ENCODE measurements at regions not wholly inside any gene's neighbourhood (a gene's known extent, or its start where the extent isn't known, plus 50 kb on each side); places are given as distances from the start of the nearest gene placed in this dataset.

DNA sequence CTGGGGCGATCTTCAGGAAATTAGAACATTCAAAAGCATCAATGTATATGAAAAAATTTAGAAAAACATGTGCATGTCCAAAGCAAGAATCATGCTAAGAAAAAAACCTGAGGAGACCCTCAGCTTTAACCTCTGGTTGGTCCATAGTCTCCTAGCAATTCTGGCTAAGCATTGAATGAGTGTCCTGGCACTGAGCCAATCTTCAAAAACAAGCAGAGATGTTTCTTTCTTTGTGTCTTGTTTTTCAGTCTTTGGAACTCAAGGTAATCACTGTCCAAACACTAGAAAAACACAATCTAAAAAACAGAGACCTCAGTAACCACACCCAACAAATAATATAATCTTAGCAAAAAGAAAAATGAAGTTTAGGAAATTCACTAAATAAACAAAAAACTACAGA lies 205.4 kb upstream of the CARD18 start:
- no peaks in the 10 kb centered on the region for H3K36me3 ChIP-seq
- intact Hi-C loops (cut with DNase I): no loop called here
- no peak overlapping the region for H3K27ac ChIP-seq
- DNase-seq: no peak
- TF ChIP-seq CTCF (IDR thresholded peaks at IDR 0.05) (no peak), POLR2A (IDR thresholded peaks at IDR 0.05) (no peak)
- H3K9me3 ChIP-seq: no peaks in the 10 kb centered on the region
- H3K27me3 ChIP-seq: no peaks in the 10 kb centered on the region
- H3K4me1 ChIP-seq: no peaks in the 10 kb centered on the region
- no peak overlapping the region for H3K4me3 ChIP-seq (replicated peaks in 1 of 3)
- WGBS, 2 donors: 90 to 91% methylated on average over 1 of the region's 1 CpG

- no peak for DNase-seq
- Histone ChIP-seq H3K27ac (no peak overlapping the region), H3K36me3 (no peaks in the 10 kb centered on the region), H3K27me3 (no peaks in the 10 kb centered on the region), H3K4me3 (replicated peaks in 1 of 3) (no peak overlapping the region), H3K4me1 (no peaks in the 10 kb centered on the region), H3K9me3 (no peaks in the 10 kb centered on the region)
- WGBS, 2 donors: 48 to 71% methylated on average over 9 to 10 of the region's 11 CpGs
- intact Hi-C loops (cut with DNase I): no loop called here
- no peak for TF ChIP-seq POLR2A (IDR thresholded peaks at IDR 0.05)
Measured at GRCh38 chr11:105334025-105334714, 194.6 kb upstream of the CARD18 start.

GRCh38 chr11:105333153-105333552 lies 193.6 kb upstream of the CARD18 start:
- no peaks in the 10 kb centered on the region for H3K27me3 ChIP-seq
- no peaks in the 10 kb centered on the region for H3K36me3 ChIP-seq
- intact Hi-C loops (cut with DNase I): no loop called here
- H3K4me1 ChIP-seq: no peaks in the 10 kb centered on the region
- no peak overlapping the region for H3K4me3 ChIP-seq (replicated peaks in 1 of 3)
- DNase-seq: no peak
- no peaks in the 10 kb centered on the region for H3K9me3 ChIP-seq
- H3K27ac ChIP-seq: no peak overlapping the region
- WGBS, 2 donors: 90 to 92% methylated on average over 3 of the region's 3 CpGs
- no peak for TF ChIP-seq CTCF (IDR thresholded peaks at IDR 0.05)
- no peak for TF ChIP-seq POLR2A (IDR thresholded peaks at IDR 0.05)

DNA sequence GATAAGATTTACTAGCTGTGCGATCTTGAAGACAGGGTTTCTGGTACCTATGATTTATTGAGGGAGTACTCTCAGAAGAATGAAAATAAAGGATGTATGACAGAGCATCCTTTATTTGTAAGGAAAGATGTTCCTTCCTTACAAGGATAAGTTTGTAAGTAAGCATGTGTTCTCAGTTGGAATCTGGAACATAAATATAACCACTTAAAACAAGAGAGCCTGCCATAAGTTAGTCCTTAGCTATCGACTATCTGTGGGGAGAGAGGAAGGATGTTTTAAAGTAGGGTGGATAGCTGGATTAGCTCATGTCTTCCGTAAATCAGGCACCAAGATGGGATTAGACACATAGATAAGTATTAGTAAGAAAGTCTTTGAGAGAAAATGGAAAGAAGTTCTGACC lies 192.6 kb upstream of the CARD18 start:
- H3K36me3 ChIP-seq: no peaks in the 10 kb centered on the region
- no peaks in the 10 kb centered on the region for H3K9me3 ChIP-seq
- no peaks in the 10 kb centered on the region for H3K4me1 ChIP-seq
- 82 to 91% methylated on average over 3 of the region's 3 CpGs for whole genome bisulfite sequencing, 2 donors
- H3K27me3 ChIP-seq: no peaks in the 10 kb centered on the region
- TF ChIP-seq POLR2A (IDR thresholded peaks at IDR 0.05) (no peak), CTCF (IDR thresholded peaks at IDR 0.05) (no peak)
- intact Hi-C loops (cut with DNase I): no loop called here
- no peak for DNase-seq
- H3K4me3 ChIP-seq (replicated peaks in 1 of 3): no peak overlapping the region
- no peak overlapping the region for H3K27ac ChIP-seq

- no peak overlapping the region for H3K4me3 ChIP-seq (replicated peaks in 1 of 3)
- H3K4me1 ChIP-seq: no peaks in the 10 kb centered on the region
- H3K27ac ChIP-seq: no peak overlapping the region
- DNase-seq: no peak
- no peak for TF ChIP-seq CTCF (IDR thresholded peaks at IDR 0.05)
- no peak for TF ChIP-seq POLR2A (IDR thresholded peaks at IDR 0.05)
- H3K36me3 ChIP-seq: no peaks in the 10 kb centered on the region
- H3K9me3 ChIP-seq: no peaks in the 10 kb centered on the region
- WGBS, 2 donors: 71 to 82% methylated on average over 1 of the region's 1 CpG
- intact Hi-C loops (cut with DNase I): no loop called here
- H3K27me3 ChIP-seq: no peaks in the 10 kb centered on the region
Measured at GRCh38 chr11:105328061-105328460, 188.5 kb upstream of the CARD18 start.
